Hematopoietic multipotent progenitor cell treated with erythropoietin and hydrocortisone succinate and interleukin-3 and kit ligand, for 17 days (in vitro differentiated cells): ENCODE measurements at regions not wholly inside any gene's neighbourhood (a gene's known extent, or its start where the extent isn't known, plus 50 kb on each side); places are given as distances from the start of the nearest gene placed in this dataset.
"Not testable (repeated sequence)": the region's sequence is repeated elsewhere in the genome, so short reads cannot be mapped to it uniquely, and the experiment has no call there.

Experiments used
- DNase-seq: peaks from one replicate; pipeline ENCODE4 v3.0.0-alpha.2; 2015; ENCODE audit warnings: low spot score

DNA sequence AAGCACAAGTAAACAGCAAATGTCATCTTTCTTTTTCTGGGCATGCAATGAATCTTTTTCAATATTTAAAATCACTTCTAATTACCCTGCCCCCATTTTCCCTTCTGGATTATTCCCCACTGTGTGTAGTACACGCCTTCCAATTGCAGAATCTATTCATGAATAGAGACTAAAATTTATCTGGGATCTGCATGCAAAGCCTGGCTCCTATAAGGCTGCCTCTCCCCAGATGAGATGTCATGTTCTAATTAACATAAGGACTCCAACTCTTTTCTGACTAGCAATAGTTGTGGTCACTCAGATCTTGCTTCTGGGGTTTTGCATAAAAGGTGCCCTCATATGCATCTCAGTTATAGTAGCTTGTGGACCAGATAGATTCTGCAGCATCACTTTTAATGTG lies 473.5 kb downstream of the BTG1 start:
- DNase-seq: no peak

DNA sequence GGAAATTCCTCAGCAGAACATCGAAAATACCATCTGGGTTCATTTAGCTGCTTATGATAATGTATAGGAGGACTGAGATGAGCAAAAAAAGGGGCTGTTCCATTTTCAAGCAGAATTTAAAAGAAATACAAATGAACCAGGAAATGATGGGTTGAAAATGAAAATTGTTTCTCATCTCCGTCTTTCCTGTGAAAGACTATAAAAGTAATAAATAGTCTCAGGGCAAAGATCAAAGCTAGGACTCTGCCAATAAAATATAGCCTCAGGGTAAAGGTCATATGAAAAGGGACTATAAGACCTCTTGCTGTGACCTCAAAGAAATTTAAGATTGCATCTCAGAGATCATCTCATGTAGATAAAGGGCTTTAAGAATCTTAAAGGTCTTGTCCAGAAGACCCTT lies 478.0 kb downstream of the BTG1 start:
- no peak for DNase-seq

DNA sequence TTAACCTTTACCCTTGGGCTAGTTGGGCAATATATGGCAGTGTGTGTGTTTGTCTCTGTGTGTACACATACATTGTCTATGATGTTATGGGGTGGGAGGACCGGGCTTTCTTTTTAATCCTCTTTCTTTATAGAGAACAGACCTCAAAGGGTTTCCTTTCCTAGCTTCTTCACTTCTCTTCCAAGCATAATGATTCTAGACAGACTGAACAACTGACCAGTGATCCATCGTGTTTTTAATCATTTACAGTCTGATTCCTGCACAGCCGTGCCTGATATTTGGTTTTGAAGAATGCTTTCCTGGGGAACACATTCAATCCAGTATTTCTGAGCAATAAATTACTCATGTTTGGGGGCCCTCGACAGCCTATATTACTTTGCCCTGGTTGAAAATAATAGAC lies 481.1 kb upstream of the DCN start:
- no peak for DNase-seq

DNA sequence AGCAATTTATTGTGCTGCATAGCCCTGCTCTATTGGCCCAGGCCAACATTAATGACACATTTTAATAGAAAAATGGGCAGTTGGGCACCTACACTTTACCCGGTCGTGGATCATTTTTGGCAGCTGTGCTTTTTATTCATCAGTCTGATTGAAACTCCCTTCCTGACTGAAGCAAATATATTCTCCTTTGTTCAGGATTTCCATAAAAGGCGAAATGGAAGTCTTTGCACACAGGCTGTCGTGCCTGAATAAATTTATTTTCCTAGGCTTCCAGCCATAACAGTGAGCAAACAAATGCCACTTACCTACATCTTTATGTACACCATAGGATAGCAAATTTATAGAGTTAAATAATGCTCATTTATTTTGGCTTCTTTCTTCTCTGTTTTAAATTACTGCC lies 480.7 kb upstream of the DCN start:
- DNase-seq: no peak

DNA sequence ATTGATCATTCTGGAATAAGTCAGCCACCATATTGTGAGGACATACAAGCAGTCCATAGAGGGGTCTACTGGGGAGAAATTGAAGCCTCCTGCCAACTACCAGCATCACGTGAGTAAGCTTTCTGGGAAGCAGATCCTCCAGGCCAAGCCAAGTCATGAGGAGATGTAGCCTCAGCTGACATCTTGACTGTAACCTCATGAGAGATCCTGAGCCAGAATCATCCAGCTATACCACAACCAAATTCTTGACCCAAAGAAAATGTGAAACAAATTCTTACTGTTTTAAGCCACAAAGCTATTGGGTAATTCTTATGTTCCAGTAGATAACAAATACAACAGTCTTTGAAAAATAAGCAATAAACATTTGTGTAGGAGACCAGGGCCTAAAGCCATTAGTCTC lies 479.4 kb upstream of the DCN start:
- no peak for DNase-seq

DNA sequence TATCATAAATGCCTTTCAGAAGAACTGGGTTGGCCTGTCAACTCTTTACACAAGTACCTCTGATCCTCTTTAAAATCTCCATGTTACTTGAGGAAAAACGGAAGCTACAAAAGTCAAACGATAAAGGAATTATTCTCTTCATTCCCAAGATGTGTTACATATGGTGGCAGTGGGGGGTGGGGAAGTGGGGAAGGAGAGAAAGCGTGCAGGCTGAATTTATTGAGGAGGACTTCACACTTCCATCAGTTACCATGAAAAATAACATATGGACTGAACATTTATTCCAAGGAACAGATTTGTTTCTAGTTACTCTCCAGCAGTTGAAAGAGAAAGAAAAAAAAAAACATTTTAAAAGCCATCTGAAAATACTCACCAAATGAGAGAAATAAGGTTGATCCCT lies 474.4 kb upstream of the DCN start:
- no peak for DNase-seq

DNA sequence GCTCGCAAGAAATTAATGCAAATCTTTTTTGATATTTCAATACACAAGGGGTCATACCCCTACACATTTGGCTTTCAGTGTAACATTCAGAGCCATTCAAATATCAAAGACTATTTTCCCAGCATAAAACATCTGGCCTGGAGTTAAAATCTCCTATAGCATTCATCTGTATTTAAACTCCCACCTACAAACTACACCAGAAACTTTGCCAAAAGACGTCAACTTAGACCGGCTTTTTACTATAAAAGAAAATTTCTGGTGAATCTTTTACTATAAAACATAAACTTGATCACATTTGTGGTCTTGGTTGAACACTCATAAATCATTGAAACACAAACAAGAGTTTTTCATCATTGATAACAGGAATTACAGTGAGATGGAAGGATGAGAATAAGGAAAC lies 473.3 kb upstream of the DCN start:
- DNase-seq: no peak

DNA sequence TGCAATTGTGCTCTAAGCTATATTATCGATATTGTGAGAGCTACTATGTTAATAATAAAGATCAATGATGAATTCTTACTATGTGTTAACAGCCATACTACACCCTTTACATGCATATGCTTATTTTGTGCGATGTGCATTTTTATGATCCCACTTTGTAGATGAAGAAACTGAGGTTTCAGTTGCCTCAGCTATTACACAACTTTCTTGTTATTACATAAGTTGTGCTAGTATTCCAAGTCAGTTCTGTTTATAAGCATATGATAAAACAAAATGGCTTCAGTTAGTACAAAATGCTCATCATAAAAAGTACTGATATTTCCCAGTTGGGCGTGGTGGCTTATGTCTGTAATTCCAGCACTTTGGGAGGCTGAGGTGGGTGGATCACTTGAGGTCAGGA lies 471.5 kb upstream of the DCN start:
- no peak for DNase-seq

DNA sequence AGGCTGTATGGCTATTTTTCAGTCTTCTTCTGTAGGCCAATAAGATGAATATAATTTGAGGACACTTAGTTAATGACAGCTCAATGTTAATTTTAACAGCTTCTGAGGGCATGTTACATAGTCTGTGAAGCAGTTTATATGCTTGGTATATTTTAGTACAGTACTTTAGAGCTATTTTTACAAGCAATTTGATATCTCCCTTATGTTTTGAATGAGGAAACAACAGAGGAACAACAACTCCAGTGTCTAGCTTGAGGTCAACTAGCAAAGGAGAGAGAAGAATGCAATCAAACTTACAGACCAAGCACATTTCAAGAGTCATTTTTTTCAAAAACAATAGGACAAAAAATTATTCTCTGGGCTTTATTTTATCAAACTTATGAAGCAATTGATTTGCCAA lies 469.1 kb upstream of the DCN start:
- no peak for DNase-seq

DNA sequence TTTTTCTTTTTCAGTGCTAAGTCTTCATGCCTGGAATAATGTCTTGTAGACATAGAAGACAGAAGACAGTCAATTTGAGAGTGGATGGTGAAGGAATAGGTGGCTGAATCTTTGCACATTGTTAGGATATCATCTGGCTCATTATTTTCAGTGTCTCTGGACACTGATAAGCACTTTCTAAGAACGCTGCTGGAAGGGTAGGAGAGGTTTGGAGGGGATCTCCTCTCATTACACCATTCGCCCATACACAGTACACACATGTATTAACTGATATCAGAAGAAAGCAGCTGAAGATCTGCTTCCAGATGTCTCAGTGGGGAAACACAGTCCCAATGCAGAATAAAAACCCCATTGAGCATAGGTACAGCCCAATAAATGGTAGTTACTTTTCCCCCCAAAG lies 461.1 kb upstream of the DCN start:
- no peak for DNase-seq

DNA sequence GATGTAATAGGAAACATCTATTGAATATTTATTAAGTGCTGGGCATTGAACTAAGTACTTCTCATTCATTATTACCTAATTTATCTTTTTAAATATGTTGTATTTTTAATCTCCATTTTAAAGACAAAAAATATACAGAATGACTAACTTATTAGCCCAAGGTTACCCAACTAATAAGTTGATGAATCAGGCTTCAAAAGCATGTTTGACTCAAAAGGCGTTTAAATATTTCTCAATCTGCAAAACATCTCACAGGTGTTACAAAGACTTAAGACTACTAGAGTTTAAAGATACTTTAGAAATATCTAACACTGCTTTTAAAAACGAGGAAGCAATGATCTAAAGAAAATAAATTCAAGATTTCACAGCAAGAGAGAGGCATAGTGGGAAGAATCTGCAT lies 457.4 kb upstream of the DCN start:
- no peak for DNase-seq

DNA sequence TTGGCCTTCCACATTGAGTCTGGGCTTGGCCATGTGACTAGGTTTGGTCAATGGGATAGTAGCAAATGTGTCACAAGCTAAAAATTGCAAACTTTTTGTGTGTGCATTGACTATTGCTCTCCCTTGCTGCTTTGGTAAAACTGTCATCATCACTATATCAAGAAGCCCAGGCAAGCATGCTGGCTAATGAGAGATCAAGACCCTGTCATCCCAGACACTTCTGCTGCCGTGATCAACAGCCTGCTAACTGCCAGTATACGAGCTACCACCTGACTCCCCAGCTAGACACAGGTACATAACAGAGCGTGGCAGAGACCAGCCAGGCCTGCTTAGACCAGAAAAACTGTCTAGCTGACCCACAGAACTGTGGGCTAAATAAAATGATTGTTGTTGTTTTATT lies 456.7 kb upstream of the DCN start:
- no peak for DNase-seq

DNA sequence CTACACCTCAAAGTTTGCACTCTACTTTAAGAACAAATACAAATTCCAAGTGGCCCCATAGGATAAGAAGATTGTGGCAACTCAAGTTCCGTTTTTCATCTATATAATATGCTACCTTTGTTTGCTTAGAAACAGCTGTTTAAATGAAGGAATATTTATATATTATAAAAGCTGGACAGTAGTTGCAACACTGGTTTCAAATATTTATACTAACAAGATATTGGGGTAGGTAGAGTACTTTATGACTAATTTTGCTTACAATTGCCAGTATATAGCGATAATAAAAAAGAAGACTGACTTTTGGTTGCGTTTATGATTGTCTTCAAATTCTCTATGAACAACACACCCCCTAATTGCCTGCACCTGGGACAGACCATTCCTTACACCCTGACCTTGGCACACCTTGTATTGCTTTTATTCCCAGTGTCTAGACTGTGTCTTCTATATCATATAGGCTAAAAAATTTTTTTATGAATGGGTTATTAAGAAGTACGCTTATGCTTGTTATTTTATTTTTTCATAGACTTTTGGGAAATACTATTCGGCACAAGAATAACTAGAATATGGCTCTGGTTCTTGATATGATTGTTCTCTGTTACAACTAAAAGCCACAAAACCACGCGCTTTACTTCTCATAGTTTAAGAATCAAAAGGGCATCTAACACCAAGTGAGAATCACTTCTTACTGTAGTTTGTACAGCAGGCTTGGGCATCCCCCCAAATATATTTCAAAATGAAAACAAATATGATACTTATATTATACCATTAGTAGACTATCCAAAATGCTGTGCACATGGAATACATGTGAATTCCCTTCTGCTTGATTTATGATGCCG lies 455.4 kb upstream of the DCN start:
- no peak for DNase-seq

DNA sequence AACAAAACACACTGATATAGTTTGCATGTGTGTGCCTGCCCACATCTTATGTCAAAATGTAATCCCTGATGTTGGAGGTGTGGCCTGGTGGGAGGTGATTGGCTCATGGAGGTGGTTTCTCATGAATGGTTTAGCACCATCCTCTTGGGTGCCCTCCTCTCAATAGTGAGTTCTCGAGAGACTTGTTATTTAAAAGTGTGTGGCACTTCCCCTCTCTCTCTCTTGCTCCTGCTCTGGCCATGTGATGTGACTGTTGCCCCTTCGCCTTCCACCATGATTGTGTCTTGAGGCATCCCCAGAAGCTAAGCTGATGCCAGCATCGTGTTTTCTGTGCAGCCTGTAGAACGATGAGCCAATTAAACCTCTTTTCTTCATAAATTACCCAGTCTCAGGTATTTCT lies 454.1 kb upstream of the DCN start:
- DNase-seq: no peak

DNA sequence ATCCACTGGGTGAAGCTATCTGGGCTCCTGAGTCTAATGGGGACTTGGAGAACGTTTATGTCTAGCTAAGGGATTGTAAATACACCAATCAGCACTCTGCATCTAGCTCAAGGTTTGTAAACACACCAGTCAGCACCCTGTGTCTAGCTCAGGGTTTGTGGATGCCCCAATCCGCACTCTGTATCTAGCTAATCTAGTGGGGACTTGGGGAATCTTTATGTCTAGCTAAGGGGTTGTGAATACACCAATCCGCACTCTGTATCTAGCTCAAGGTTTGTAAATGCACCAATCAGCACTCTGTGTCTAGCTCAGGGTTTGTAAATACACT lies 451.7 kb upstream of the DCN start:
- not testable (repeated sequence) for DNase-seq

DNA sequence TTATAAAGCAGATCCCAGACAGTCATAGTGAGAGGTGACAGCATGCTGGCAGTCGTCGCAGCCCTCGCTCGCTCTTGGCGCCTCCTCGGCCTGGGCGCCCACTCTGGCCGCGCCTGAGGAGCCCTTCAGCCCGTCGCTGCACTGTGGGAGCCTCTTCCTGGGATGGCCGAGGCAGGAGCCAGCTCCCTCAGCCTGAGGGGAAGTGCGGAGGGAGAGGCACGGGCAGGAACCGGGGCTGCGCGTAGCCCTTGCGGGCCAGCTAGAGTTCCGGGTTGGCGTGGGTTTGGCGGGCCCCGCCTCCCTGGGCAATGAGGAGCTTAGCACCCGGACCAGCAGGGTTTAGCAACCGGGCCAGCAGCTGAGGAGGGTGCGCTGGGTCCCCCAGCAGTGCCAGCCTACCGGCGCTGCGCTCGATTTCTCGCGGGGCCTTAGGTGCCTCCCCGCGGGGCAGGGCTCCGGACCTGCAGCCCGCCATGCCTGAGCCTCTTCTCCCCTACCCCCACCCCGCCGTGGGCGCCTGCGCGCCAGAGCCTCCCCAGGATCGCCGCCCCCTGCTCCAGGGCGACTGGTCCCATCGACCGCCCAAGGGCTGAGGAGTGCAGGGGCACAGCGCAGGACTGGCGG lies 451.2 kb upstream of the DCN start:
- no peak for DNase-seq

DNA sequence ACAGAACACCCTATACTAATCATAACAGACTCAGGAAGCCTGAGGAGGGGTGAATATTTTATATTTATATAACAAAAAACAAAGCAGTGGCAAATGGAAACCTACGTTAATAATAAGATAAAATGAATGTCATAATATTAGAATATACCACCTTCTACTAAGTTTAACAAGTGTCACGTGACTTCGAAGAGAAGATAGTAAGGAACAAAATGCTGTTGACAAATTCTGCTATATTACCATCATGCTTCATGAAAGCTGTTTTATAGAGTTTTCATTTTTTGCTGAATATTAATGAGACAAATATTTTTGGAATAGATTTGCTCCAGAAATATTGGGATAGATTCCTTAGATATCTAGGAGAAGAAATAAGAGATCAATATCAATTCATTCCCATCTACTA lies 450.6 kb upstream of the DCN start:
- DNase-seq: no peak

DNA sequence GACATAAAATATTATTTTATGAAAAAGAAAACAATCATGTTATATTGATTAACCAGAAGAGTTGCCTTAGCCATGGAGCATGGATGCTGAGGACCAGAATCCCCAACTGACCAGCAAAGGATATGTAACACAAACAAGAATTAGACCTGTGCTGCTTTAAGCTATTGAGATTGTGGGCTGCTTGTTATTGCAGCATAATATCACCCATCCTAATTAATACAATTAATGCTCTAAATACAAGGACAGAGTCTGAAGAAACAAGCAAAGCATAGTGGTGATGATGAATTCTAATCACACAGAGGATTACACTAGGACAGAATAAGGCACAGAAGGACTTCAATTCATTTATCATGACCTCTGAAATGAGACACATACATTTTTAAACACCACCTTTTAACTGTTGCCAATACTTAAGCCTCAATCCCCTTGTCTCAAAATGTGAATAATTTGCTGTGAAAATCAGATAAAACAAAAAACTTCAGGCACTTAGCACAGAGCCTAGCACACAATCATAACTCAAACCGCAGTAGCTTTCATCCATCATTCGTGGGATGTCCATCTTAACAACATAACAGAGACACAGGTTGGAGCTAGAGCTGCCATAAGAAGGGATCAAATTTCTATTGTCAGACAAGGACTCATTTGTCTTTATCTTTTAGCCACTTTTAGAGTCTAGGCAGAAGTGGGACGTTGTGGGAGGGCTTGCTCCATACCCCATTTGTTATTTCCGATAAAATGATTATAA lies 449.6 kb upstream of the DCN start:
- DNase-seq: no peak

DNA sequence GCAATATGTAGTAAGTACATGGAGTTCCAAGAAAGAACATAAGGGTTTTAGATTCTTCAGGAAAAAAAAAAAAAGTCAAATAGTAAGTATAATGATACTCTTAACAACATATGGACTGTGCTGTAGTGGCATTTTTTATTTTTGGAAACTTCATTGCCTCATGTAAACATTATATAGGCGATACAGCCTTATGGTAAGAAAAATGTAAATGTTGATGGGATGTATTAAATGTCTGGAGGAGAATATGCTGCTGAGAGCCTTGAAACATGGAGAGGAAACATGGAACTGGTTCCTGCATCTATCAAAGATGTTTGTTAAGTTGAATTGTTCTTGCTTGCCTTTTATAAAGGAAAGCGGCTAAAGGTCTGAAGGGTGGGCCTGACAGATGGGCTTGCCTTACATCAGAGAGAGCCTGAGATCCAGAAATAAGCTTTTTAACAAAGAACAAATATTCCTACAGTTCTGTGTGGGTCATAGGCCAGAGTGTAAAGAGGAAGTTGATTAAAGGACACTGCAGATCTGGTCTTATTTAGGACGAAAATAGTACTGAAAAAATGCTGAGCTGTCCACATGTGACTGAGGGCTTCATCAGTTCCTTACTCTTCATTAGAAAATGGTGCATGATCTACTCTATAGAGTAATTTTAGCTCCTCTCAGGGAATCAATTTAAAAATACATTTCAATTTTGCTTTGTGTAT lies 448.1 kb upstream of the DCN start:
- no peak for DNase-seq

DNA sequence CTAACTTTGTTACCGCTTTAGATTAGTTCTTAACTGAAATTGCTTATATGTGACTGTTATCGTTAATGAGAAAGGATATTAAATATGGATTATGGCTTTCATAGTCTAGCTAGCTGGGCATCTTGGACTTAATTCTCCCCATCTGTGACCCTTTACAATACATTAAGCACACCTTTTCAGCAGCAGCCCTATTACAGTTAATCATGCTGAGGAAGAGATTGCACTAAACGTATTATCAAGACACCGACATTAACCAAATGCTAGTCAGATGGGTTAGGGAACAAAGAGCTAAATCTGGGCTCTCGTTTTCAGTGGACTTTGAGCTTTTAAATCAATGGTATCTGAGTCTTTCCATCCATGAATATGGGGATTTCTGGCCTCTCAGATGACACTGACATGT lies 447.5 kb upstream of the DCN start:
- no peak for DNase-seq

DNA sequence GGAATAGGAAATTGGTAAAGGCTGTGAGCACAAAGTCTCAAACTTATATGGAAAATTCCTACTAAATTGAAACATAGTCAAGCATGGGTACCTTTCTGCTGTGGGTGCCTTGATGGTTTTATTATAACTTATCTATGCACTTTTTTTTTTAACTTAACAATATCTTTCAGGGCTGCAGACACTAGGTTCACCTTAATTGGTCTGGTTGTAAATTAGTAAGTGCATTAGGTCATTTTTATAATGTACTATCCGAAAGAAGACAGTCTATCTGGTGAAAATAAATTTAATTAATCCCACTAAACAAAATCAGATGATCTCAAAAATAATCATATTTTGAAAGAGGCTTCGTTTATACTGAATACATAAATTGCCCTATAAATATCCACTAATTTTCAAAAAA lies 446.8 kb upstream of the DCN start:
- DNase-seq: no peak

DNA sequence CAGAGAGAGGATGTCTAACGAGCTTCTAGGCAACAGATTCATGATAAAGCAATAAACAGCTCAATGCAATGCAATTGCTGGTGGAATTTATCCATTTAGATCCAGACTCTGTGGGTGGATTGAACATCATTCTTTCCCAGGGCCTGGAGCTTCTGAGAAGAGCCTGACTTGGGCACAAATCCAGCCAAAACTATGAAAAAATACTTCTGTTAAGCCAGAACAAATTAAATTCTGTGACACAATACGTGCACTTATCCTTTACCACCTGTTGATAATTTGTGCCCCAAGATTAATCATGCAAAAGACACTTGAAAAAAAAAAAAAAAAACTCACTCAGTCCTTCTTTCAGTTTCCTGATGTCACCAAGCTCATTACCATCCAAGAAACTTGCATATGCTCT lies 446.0 kb upstream of the DCN start:
- no peak for DNase-seq

DNA sequence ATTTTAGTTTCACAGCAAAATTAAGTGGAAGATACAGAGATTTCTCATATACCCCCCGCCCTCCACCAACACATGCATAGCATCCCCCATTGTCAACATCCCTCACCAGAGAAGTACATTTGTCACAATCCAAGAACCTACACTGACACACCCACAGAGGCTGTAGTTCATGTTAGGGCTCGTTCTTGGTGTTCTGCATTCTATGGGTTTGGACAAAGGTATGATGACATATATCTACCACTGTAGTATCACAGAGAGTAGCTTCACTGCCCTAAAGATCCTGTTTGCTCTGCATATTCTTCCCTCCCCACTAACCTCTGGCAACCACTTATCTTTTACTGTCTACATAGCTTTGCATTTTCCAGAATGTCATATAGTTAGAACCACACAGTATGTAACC lies 444.6 kb upstream of the DCN start:
- no peak for DNase-seq
